ENCODE measurements at regions not wholly inside any gene's neighbourhood (a gene's known extent, or its start where the extent isn't known, plus 50 kb on each side); places are given as distances from the start of the nearest gene placed in this dataset.

DNA sequence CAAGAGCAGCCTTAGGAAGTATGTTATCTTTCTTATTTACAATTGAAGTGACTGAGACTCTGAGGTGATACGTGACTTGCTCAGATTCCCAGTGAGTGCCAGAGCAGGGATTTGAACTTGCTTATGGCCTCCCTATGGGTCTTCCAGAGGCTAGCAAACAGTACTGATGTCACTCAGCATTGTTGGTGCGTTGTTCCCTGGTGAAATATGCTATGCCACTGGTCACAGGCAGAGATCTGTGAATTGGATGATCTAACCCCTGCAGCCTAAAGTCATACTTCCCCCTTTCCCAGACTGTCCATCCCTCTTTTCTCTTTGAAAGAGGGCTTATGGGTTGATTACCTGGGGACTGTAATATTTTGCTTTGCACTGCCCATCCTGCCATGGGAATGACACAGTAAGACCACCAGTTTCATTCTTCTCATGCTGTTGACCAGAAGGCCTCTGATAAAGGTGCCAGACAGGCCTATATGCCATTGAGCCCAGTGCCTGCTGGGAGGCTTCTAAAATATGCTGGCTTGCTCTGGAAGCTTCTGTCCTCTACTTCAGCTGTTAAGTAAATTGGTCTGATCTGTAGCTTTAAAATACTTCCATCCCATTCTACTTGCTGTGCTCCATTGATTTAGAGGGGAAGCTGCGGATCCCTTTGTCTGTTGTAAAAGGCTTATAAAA is 152.2 kb upstream of the E2F8 start:
- no peak overlapping the region for H3K27ac Mint-ChIP-seq
- WGBS (ENCODE audit: insufficient coverage), result 100% methylated on average over 1 of the region's 3 CpGs

DNA sequence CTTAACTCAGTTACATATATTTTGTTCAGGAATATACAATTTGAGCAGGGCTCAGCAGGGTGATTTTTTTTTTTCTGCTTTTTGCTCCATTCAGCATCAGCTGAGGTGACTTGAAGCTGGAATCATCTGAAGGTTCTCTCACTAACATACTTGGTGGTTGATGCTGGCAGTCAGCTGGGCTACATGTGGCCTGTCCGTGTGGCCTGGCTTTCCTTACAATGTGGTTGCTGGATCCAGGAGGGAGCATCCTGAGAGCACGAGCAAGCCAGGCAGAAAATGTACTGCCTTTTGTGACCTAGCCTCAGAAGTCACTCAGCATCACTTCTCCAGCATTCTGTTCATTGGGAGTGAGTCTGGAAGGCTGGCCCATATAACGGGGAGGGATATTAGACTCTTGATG is 151.6 kb upstream of the E2F8 start:
- H3K36me3 ChIP-seq (replicated peaks in 1 of 2; ENCODE audit: control extremely low read depth in 1 of 2, control insufficient read depth in 1 of 2, extremely low read depth in 1 of 2, insufficient read depth in 2 of 2, low read length in 1 of 2), result no peaks in the 10 kb centered on the region
- TF ChIP-seq, protein P1, sequence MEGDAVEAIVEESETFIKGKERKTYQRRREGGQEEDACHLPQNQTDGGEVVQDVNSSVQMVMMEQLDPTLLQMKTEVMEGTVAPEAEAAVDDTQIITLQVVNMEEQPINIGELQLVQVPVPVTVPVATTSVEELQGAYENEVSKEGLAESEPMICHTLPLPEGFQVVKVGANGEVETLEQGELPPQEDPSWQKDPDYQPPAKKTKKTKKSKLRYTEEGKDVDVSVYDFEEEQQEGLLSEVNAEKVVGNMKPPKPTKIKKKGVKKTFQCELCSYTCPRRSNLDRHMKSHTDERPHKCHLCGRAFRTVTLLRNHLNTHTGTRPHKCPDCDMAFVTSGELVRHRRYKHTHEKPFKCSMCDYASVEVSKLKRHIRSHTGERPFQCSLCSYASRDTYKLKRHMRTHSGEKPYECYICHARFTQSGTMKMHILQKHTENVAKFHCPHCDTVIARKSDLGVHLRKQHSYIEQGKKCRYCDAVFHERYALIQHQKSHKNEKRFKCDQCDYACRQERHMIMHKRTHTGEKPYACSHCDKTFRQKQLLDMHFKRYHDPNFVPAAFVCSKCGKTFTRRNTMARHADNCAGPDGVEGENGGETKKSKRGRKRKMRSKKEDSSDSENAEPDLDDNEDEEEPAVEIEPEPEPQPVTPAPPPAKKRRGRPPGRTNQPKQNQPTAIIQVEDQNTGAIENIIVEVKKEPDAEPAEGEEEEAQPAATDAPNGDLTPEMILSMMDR (IDR thresholded peaks at IDR 0.05), result no peak
- no peak for TF ChIP-seq EZH2 (IDR thresholded peaks at IDR 0.05; ENCODE audit: borderline replicate concordance, insufficient read depth, low read depth, low read length, poor library complexity, severe bottlenecking)
- no peak for DNase-seq
- H3K4me1 Mint-ChIP-seq, result no peaks in the 10 kb centered on the region
- H2AFZ ChIP-seq (ENCODE audit: insufficient read depth, low read depth, low read length, poor library complexity, severe bottlenecking), result no peak overlapping the region
- no peak overlapping the region for H3K27ac ChIP-seq (ENCODE audit: low read length in 2 of 2)
- no peak overlapping the region for H3K4me3 ChIP-seq (ENCODE audit: control extremely low read depth in 1 of 5, extremely low read depth in 1 of 5, insufficient read depth in 1 of 5, low read depth in 2 of 5, low read length in 4 of 5)
- 90% methylated on average over 2 of the region's 3 CpGs for WGBS (ENCODE audit: insufficient coverage)
- ATAC-seq (ENCODE audit: low read depth), result no peak
- H3K9me3 ChIP-seq (ENCODE audit: control extremely low read depth in 1 of 3, control insufficient read depth in 2 of 3, insufficient read depth in 1 of 3, low read length in 2 of 3), result peaks cover 0 to 7% (median 4%) of the 10 kb centered on the region in 3 donors
- H3K4me1 ChIP-seq (ENCODE audit: control insufficient read depth in 2 of 2, insufficient read depth in 2 of 2, low read length in 2 of 2), result no peaks in the 10 kb centered on the region
- H3K9me3 Mint-ChIP-seq (ENCODE audit: insufficient read depth), result peaks cover 3% of the 10 kb centered on the region
- no peak overlapping the region for H3K4me3 Mint-ChIP-seq
- H3K27me3 Mint-ChIP-seq, result peaks cover 8% of the 10 kb centered on the region
- H3K4me2 ChIP-seq (replicated peaks; ENCODE audit: low read depth, low read length, poor library complexity, severe bottlenecking), result no peak overlapping the region
- no peaks in the 10 kb centered on the region for H4K20me1 ChIP-seq (ENCODE audit: control insufficient read depth, insufficient read depth, low read length, poor library complexity, severe bottlenecking)
- no peak overlapping the region for H3K9ac ChIP-seq (ENCODE audit: low read length)
- H3K27me3 ChIP-seq (replicated peaks in 1 of 4; ENCODE audit: control extremely low read depth in 1 of 4, control insufficient read depth in 3 of 4, insufficient read depth in 4 of 4, low read length in 3 of 4), result peaks cover 0 to 3% (median 0%) of the 10 kb centered on the region in 4 experiments
- no peaks in the 10 kb centered on the region for H3K79me2 ChIP-seq (ENCODE audit: control insufficient read depth, insufficient read depth, low read length)
- ChIA-PET POLR2A (no interaction called here), CTCF (no interaction called here)
- H3K27ac Mint-ChIP-seq, result no peak overlapping the region
- intact Hi-C loops (cut with micrococcal nuclease), result no loop called here

More for the DNA sequence above, 152.2 kb upstream of the E2F8 start:
- Histone ChIP-seq H3K79me2 (ENCODE audit: control insufficient read depth, insufficient read depth, low read length) (no peaks in the 10 kb centered on the region), H4K20me1 (ENCODE audit: control insufficient read depth, insufficient read depth, low read length, poor library complexity, severe bottlenecking) (no peaks in the 10 kb centered on the region), H2AFZ (ENCODE audit: insufficient read depth, low read depth, low read length, poor library complexity, severe bottlenecking) (no peak overlapping the region), H3K36me3 (replicated peaks in 1 of 2; ENCODE audit: control extremely low read depth in 1 of 2, control insufficient read depth in 1 of 2, extremely low read depth in 1 of 2, insufficient read depth in 2 of 2, low read length in 1 of 2) (no peaks in the 10 kb centered on the region), H3K9me3 (ENCODE audit: control extremely low read depth in 1 of 3, control insufficient read depth in 2 of 3, insufficient read depth in 1 of 3, low read length in 2 of 3) (peaks cover 0 to 7% (median 4%) of the 10 kb centered on the region in 3 donors), H3K9ac (ENCODE audit: low read length) (no peak overlapping the region), H3K27ac (ENCODE audit: low read length in 2 of 2) (no peak overlapping the region), H3K4me2 (replicated peaks; ENCODE audit: low read depth, low read length, poor library complexity, severe bottlenecking) (no peak overlapping the region), H3K4me3 (ENCODE audit: control extremely low read depth in 1 of 5, extremely low read depth in 1 of 5, insufficient read depth in 1 of 5, low read depth in 2 of 5, low read length in 4 of 5) (no peak overlapping the region), H3K4me1 (ENCODE audit: control insufficient read depth in 2 of 2, insufficient read depth in 2 of 2, low read length in 2 of 2) (no peaks in the 10 kb centered on the region), H3K27me3 (replicated peaks in 1 of 4; ENCODE audit: control extremely low read depth in 1 of 4, control insufficient read depth in 3 of 4, insufficient read depth in 4 of 4, low read length in 3 of 4) (peaks cover 0 to 3% (median 0%) of the 10 kb centered on the region in 4 experiments)
- intact Hi-C loops (cut with micrococcal nuclease), result no loop called here
- Mint-ChIP-seq H3K4me1 (no peaks in the 10 kb centered on the region), H3K27me3 (peaks cover 7% of the 10 kb centered on the region), H3K4me3 (no peak overlapping the region), H3K9me3 (ENCODE audit: insufficient read depth) (peaks cover 3% of the 10 kb centered on the region)
- TF ChIP-seq, protein P1 (IDR thresholded peaks at IDR 0.05), result no peak
- TF ChIP-seq EZH2 (IDR thresholded peaks at IDR 0.05; ENCODE audit: borderline replicate concordance, insufficient read depth, low read depth, low read length, poor library complexity, severe bottlenecking), result no peak
- ChIA-PET POLR2A (no interaction called here), CTCF (no interaction called here)
- DNase-seq (no peak), ATAC-seq (ENCODE audit: low read depth) (no peak)

Data from B cell (primary cell).